GM23248 (cell line): ENCODE measurements at regions not wholly inside any gene's neighbourhood (a gene's known extent, or its start where the extent isn't known, plus 50 kb on each side); places are given as distances from the start of the nearest gene placed in this dataset.
A peak's percentile ranks its signal among the peaks of the same experiment; 100 is the strongest.

Experiments
- DNase-seq: peaks from one replicate; pipeline ENCODE4 v3.0.0-alpha.2; 2015
- H2AFZ ChIP-seq: fragments of 200-600 bp; sonication (generic); 2 replicates; pipeline ENCODE4 v1.6.1; 2016; ENCODE audit warnings: antibody characterized with exemption
- H3F3A ChIP-seq: fragments of 200-600 bp; sonication (generic); 2 replicates; pipeline ENCODE4 v1.6.1; 2016; ENCODE audit warnings: mild to moderate bottlenecking, antibody characterized with exemption, mixed run types; ENCODE audit not compliant: insufficient read depth
- H3K27ac ChIP-seq: fragments of 200-600 bp; sonication (generic); 2 replicates; pipeline ENCODE4 v1.5.1; 2016; ENCODE audit warnings: mild to moderate bottlenecking
- H3K27me3 ChIP-seq: fragments of 200-600 bp; sonication (generic); replicated peaks from 2 replicates; pipeline ENCODE4 v1.6.1; 2016; ENCODE audit warnings: mild to moderate bottlenecking; ENCODE audit not compliant: insufficient read depth
- H3K36me3 ChIP-seq: fragments of 200-600 bp; sonication (generic); 2 replicates; pipeline ENCODE4 v1.6.1; 2016; ENCODE audit warnings: low read depth, mild to moderate bottlenecking
- H3K4me1 ChIP-seq: fragments of 200-600 bp; sonication (generic); 2 replicates; pipeline ENCODE4 v1.6.1; 2016; ENCODE audit warnings: mild to moderate bottlenecking; ENCODE audit not compliant: insufficient read depth
- H3K4me2 ChIP-seq: fragments of 200-600 bp; sonication (generic); one replicate; pipeline ENCODE4 v1.6.1; 2016; ENCODE audit warnings: mild to moderate bottlenecking; ENCODE audit not compliant: unreplicated experiment
- H3K4me3 ChIP-seq: fragments of 200-600 bp; sonication (generic); 2 replicates; pipeline ENCODE4 v1.5.1; 2016; ENCODE audit warnings: mild to moderate bottlenecking
- H3K79me2 ChIP-seq: fragments of 200-600 bp; sonication (generic); 2 replicates; pipeline ENCODE4 v1.6.1; 2016; ENCODE audit warnings: mild to moderate bottlenecking; ENCODE audit not compliant: insufficient read depth
- H3K9ac ChIP-seq: fragments of 200-600 bp; sonication (generic); 2 replicates; pipeline ENCODE4 v1.6.1; 2016; ENCODE audit warnings: mild to moderate bottlenecking
- H3K9me2 ChIP-seq: fragments of 200-600 bp; sonication (generic); 2 replicates; pipeline ENCODE4 v1.6.1; 2016; ENCODE audit warnings: mixed run types, mild to moderate bottlenecking, moderate library complexity; ENCODE audit not compliant: insufficient read depth
- H3K9me3 ChIP-seq: fragments of 200-600 bp; sonication (generic); one replicate; pipeline ENCODE4 v1.6.1; 2017; ENCODE audit warnings: low read depth
- H4K20me1 ChIP-seq: fragments of 200-600 bp; sonication (generic); 2 replicates; pipeline ENCODE4 v1.6.0; 2016; ENCODE audit not compliant: insufficient read depth
- EZH2 ChIP-seq: fragments of 200-600 bp; sonication (generic); IDR thresholded peaks from 2 replicates; pipeline ENCODE4 v1.6.1; 2018; ENCODE audit warnings: antibody characterized with exemption, mild to moderate bottlenecking; ENCODE audit not compliant: insufficient read depth, poor library complexity, severe bottlenecking
- EZH2phosphoT487 ChIP-seq: fragments of 200-600 bp; sonication (generic); IDR thresholded peaks from 2 replicates; pipeline ENCODE4 v1.6.1; 2018; ENCODE audit warnings: antibody characterized with exemption, moderate library complexity, mild to moderate bottlenecking, low read depth; ENCODE audit not compliant: insufficient read depth
- WGBS, 2 experiments: methylation state at CpG; one replicate each; pipeline ENCODE4 v1.1.6; 2015 to 2017; ENCODE audit warnings: low lambda C conversion rate in 2 of 2, low coverage in 1 of 2; ENCODE audit errors: missing lambda C conversion rate in 2 of 2; 5-methylcytosine and 5-hydroxymethylcytosine counted together
- in situ Hi-C: fragments of 300-500 bp; cut with MboI; formaldehyde crosslinking; loops from 2 replicates; pipeline ENCODE4 v1.15.0; 2020

DNA sequence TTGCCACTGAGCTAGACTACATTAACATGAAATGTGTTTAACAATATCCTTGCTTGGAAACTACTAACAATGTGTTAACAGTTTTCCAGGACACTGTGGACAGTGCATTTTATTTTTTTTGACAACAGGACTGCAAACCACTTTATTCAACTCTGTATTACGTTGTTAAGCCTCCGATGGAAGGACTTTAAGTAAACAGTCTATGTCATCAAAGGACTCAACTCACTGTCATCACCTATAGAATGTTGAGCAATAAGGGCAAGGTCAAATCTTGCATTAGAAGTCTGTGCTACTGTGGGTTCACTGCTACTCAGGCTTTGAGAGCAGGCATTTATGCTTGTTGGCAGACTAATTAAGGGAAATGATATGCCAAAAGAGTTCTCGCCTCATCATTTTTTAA, 483.7 kb downstream of the FLRT2 start:
- in situ Hi-C loops = no loop called here
- Histone ChIP-seq H3F3A (no peaks in the 10 kb centered on the region), H3K4me2 (no peak overlapping the region), H3K9me3 (no peaks in the 10 kb centered on the region), H3K27ac (no peak overlapping the region), H3K79me2 (no peaks in the 10 kb centered on the region), H3K27me3 (no peaks in the 10 kb centered on the region), H2AFZ (no peak overlapping the region), H4K20me1 (no peaks in the 10 kb centered on the region), H3K4me3 (no peak overlapping the region), H3K4me1 (no peaks in the 10 kb centered on the region), H3K9ac (no peak overlapping the region), H3K36me3 (no peaks in the 10 kb centered on the region), H3K9me2 (no peaks in the 10 kb centered on the region)
- DNase-seq = no peak
- 12 to 13% methylated on average over 3 of the region's 3 CpGs for WGBS, 2 experiments
- TF ChIP-seq EZH2 = no peak
- no peak for TF ChIP-seq EZH2phosphoT487

- Histone ChIP-seq H3K4me2 (no peak overlapping the region), H2AFZ (no peak overlapping the region), H3K4me1 (no peaks in the 10 kb centered on the region), H3K4me3 (no peak overlapping the region), H3K79me2 (no peaks in the 10 kb centered on the region), H3K9me2 (no peaks in the 10 kb centered on the region), H3K36me3 (no peaks in the 10 kb centered on the region), H3K27me3 (no peaks in the 10 kb centered on the region), H3K27ac (no peak overlapping the region), H3K9ac (no peak overlapping the region), H4K20me1 (no peaks in the 10 kb centered on the region), H3F3A (no peaks in the 10 kb centered on the region), H3K9me3 (no peaks in the 10 kb centered on the region)
- DNase-seq = no peak
- WGBS, 2 experiments = 0 to 2% methylated on average over 1 of the region's 1 CpG
- TF ChIP-seq EZH2 = no peak
- no peak for TF ChIP-seq EZH2phosphoT487
- in situ Hi-C loops = no loop called here
Observed at GRCh38 chr14:86012461-86012860, 482.5 kb downstream of the FLRT2 start.

GRCh38 chr14:86003998-86004397, 474.1 kb downstream of the FLRT2 start:
- Histone ChIP-seq H3K9ac (no peak overlapping the region), H3K36me3 (no peaks in the 10 kb centered on the region), H3F3A (no peaks in the 10 kb centered on the region), H3K9me3 (no peaks in the 10 kb centered on the region), H3K27ac (no peak overlapping the region), H3K79me2 (no peaks in the 10 kb centered on the region), H4K20me1 (no peaks in the 10 kb centered on the region), H2AFZ (no peak overlapping the region), H3K27me3 (no peaks in the 10 kb centered on the region), H3K4me3 (no peak overlapping the region), H3K4me1 (no peaks in the 10 kb centered on the region), H3K4me2 (no peak overlapping the region), H3K9me2 (no peaks in the 10 kb centered on the region)
- no peak for TF ChIP-seq EZH2
- no peak for TF ChIP-seq EZH2phosphoT487
- in situ Hi-C loops = no loop called here
- WGBS, 2 experiments = 40 to 41% methylated on average over 3 of the region's 3 CpGs
- DNase-seq = peak; percentile 33

- no peaks in the 10 kb centered on the region for H3K36me3 ChIP-seq
- no peaks in the 10 kb centered on the region; the same call in 1 of the 2 replicates for H3K9me2 ChIP-seq
- no peaks in the 10 kb centered on the region for H3K4me1 ChIP-seq
- H3K9me3 ChIP-seq = no peaks in the 10 kb centered on the region
- DNase-seq = no peak
- no peaks in the 10 kb centered on the region for H3K79me2 ChIP-seq
- in situ Hi-C loops = no loop called here
- no peak overlapping the region for H3K27ac ChIP-seq
- H3K4me2 ChIP-seq = no peak overlapping the region
- no peaks in the 10 kb centered on the region for H3K27me3 ChIP-seq
- no peaks in the 10 kb centered on the region for H3F3A ChIP-seq
- no peak overlapping the region for H3K4me3 ChIP-seq
- no peak overlapping the region for H3K9ac ChIP-seq
- H4K20me1 ChIP-seq = no peaks in the 10 kb centered on the region
- no peak overlapping the region for H2AFZ ChIP-seq
- TF ChIP-seq EZH2 = no peak
- no peak for TF ChIP-seq EZH2phosphoT487
Observed at GRCh38 chr14:85996551-85996950, 466.6 kb downstream of the FLRT2 start.

GRCh38 chr14:85991156-85991555, 461.2 kb downstream of the FLRT2 start:
- in situ Hi-C loops = no loop called here
- Histone ChIP-seq H3K4me2 (no peak overlapping the region), H3K27me3 (no peaks in the 10 kb centered on the region), H3K4me3 (no peak overlapping the region), H3K27ac (no peak overlapping the region), H3K4me1 (no peaks in the 10 kb centered on the region), H3K36me3 (no peaks in the 10 kb centered on the region), H3K9me3 (no peaks in the 10 kb centered on the region), H3K9me2 (no peaks in the 10 kb centered on the region; the same call in 1 of the 2 replicates), H3F3A (no peaks in the 10 kb centered on the region), H3K79me2 (no peaks in the 10 kb centered on the region), H4K20me1 (no peaks in the 10 kb centered on the region), H3K9ac (no peak overlapping the region), H2AFZ (no peak overlapping the region)
- peak; percentile 3 for DNase-seq
- TF ChIP-seq EZH2phosphoT487 = no peak
- TF ChIP-seq EZH2 = no peak
- 41 to 43% methylated on average over 4 of the region's 4 CpGs for WGBS, 2 experiments
